NCI-H2227 (cell line): ENCODE measurements at regions not wholly inside any gene's neighbourhood (a gene's known extent, or its start where the extent isn't known, plus 50 kb on each side); places are given as distances from the start of the nearest gene placed in this dataset.

ENCODE experiments used
- DNase-seq: peaks from one replicate; lab custom pipeline; 2025; ENCODE audit not compliant: unreplicated experiment; lab: John Stamatoyannopoulos, UW

GRCh38 chr18:41842886-41843285 lies 112.1 kb upstream of the PIK3C3 start:
- no peak for DNase-seq

GRCh38 chr18:41829647-41830516 lies 125.2 kb upstream of the PIK3C3 start:
- no peak for DNase-seq

GRCh38 chr18:41828137-41828536 lies 126.9 kb upstream of the PIK3C3 start:
- no peak for DNase-seq

GRCh38 chr18:41820784-41821183 lies 134.2 kb upstream of the PIK3C3 start:
- no peak for DNase-seq

GRCh38 chr18:41818381-41819355 lies 136.4 kb upstream of the PIK3C3 start:
- DNase-seq, result no peak

- no peak for DNase-seq
Measured at GRCh38 chr18:41814651-41815050, 140.4 kb upstream of the PIK3C3 start.

GRCh38 chr18:41809652-41810051 lies 145.4 kb upstream of the PIK3C3 start:
- peak; percentile 28 for DNase-seq

- no peak for DNase-seq
Measured at GRCh38 chr18:41805341-41805740, 149.7 kb upstream of the PIK3C3 start.

- DNase-seq, result no peak
Measured at GRCh38 chr18:41798879-41799278, 156.2 kb upstream of the PIK3C3 start.

GRCh38 chr18:41790687-41791086 lies 164.3 kb upstream of the PIK3C3 start:
- no peak for DNase-seq

- no peak for DNase-seq
Measured at GRCh38 chr18:41789001-41789400, 166.0 kb upstream of the PIK3C3 start.

- DNase-seq, result peak; percentile 73
Measured at GRCh38 chr18:41783879-41784278, 171.2 kb upstream of the PIK3C3 start.

GRCh38 chr18:41783065-41783818 lies 171.8 kb upstream of the PIK3C3 start:
- no peak for DNase-seq

- no peak for DNase-seq
Measured at GRCh38 chr18:41771973-41772372, 183.1 kb upstream of the PIK3C3 start.

GRCh38 chr18:41769265-41769664 lies 185.8 kb upstream of the PIK3C3 start:
- DNase-seq, result no peak

- DNase-seq, result no peak
Measured at GRCh38 chr18:41768467-41768866, 186.6 kb upstream of the PIK3C3 start.

GRCh38 chr18:41767960-41768359 lies 187.1 kb upstream of the PIK3C3 start:
- DNase-seq, result no peak

- peak; percentile 20 for DNase-seq
Measured at GRCh38 chr18:41765460-41765859, 189.6 kb upstream of the PIK3C3 start.

- no peak for DNase-seq
Measured at GRCh38 chr18:41763361-41763760, 191.7 kb upstream of the PIK3C3 start.

- peak; percentile 14 for DNase-seq
Measured at GRCh38 chr18:41761333-41762018, 193.6 kb upstream of the PIK3C3 start.
